ENCODE measurements at regions not wholly inside any gene's neighbourhood (a gene's known extent, or its start where the extent isn't known, plus 50 kb on each side); places are given as distances from the start of the nearest gene placed in this dataset.

DNA sequence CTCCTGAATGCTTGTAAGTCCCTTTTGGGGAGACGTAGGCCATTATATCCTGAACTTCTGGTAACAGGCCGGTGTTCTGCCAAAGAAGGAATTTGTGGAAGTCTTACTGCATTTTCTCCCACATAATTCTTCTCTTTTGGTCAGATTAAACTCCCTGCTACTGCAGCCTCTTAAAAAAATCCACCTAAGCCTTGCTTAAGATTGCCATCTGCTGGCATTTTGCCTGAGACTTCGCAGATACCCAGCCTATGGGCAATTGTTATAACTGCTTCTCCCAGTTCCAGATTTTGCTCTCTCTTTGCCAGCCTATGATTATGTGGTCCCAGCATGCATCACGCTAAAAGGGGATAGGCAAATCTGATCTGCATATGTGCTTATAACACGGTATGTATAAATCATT, 391.6 kb upstream of the CHD1 start:
- no peak overlapping the region for H3K27ac ChIP-seq
- no peak for TF ChIP-seq ZFX (IDR thresholded peaks at IDR 0.05)

- no peak for TF ChIP-seq ZFX (IDR thresholded peaks at IDR 0.05)
- TF ChIP-seq, protein P1, sequence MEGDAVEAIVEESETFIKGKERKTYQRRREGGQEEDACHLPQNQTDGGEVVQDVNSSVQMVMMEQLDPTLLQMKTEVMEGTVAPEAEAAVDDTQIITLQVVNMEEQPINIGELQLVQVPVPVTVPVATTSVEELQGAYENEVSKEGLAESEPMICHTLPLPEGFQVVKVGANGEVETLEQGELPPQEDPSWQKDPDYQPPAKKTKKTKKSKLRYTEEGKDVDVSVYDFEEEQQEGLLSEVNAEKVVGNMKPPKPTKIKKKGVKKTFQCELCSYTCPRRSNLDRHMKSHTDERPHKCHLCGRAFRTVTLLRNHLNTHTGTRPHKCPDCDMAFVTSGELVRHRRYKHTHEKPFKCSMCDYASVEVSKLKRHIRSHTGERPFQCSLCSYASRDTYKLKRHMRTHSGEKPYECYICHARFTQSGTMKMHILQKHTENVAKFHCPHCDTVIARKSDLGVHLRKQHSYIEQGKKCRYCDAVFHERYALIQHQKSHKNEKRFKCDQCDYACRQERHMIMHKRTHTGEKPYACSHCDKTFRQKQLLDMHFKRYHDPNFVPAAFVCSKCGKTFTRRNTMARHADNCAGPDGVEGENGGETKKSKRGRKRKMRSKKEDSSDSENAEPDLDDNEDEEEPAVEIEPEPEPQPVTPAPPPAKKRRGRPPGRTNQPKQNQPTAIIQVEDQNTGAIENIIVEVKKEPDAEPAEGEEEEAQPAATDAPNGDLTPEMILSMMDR (conservative IDR thresholded peaks at IDR 0.05): no peak
- no peak overlapping the region for H3K27ac ChIP-seq
These were observed 388.3 kb upstream of the CHD1 start for GRCh38 chr5:99317136-99317535.

- TF ChIP-seq, protein P1 (conservative IDR thresholded peaks at IDR 0.05): no peak
- TF ChIP-seq ZFX (IDR thresholded peaks at IDR 0.05): no peak
- no peak overlapping the region for H3K27ac ChIP-seq
These were observed 387.7 kb upstream of the CHD1 start for GRCh38 chr5:99316484-99316883.

- no peak overlapping the region for H3K27ac ChIP-seq
These were observed 386.8 kb upstream of the CHD1 start for GRCh38 chr5:99315413-99316183.

DNA sequence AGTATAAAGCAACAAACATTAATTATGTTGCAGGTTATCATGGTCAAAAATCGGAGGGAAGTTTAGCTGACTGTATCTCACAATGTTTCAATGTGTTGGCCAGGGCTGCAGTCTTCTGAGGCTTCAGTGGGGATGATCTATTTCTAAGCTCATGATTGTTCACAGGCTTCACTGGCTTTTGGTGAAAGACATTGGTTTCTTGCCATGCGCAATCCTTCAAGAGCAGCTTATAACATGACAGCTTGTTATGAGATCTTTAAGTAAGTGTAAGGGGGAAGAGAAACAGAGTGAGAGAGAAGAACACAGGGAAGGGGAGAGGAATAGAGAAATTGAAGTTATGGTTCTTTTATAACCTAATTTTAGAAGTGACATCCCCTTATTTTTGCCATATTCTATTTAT, 385.9 kb upstream of the CHD1 start:
- H3K27ac ChIP-seq: no peak overlapping the region
- TF ChIP-seq, protein P1 (conservative IDR thresholded peaks at IDR 0.05): no peak
- TF ChIP-seq ZFX (IDR thresholded peaks at IDR 0.05): no peak

More at GRCh38 chr5:99315413-99316183, 386.8 kb upstream of the CHD1 start:
- TF ChIP-seq ZFX (IDR thresholded peaks at IDR 0.05): no peak
- TF ChIP-seq, protein P1 (conservative IDR thresholded peaks at IDR 0.05): no peak

- TF ChIP-seq ZFX (IDR thresholded peaks at IDR 0.05): no peak
- TF ChIP-seq, protein P1 (conservative IDR thresholded peaks at IDR 0.05): no peak
- H3K27ac ChIP-seq: no peak overlapping the region
These were observed 379.3 kb upstream of the CHD1 start for GRCh38 chr5:99308131-99308530.

- no peak overlapping the region for H3K27ac ChIP-seq
- TF ChIP-seq ZFX (IDR thresholded peaks at IDR 0.05): no peak
- TF ChIP-seq, protein P1 (conservative IDR thresholded peaks at IDR 0.05): no peak
These were observed 376.3 kb upstream of the CHD1 start for GRCh38 chr5:99305045-99305580.

DNA sequence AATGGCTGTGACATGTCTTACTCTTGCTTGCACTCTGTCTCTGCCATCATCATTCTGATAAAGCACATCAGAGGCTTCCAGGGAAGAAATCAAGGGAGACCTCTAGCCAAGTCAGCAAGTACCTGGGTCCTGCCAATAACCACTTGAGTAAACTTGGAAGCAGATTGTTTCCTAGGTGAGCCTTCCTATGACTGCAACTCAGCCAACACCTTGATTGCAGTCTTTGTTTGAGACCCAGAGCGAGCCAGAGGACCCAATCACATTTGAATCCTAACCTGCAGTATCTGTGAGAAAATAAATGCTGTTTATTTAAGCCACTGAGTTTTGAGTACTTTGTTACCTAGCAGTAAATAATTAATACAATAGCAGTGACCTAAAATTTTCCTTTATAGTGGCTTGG, 356.8 kb upstream of the CHD1 start:
- no peak overlapping the region for H3K27ac ChIP-seq
- TF ChIP-seq, protein P1 (conservative IDR thresholded peaks at IDR 0.05): no peak
- TF ChIP-seq ZFX (IDR thresholded peaks at IDR 0.05): no peak

All from C4-2B (cell line).